ENCODE measurements at regions not wholly inside any gene's neighbourhood (a gene's known extent, or its start where the extent isn't known, plus 50 kb on each side); places are given as distances from the start of the nearest gene placed in this dataset.

DNA sequence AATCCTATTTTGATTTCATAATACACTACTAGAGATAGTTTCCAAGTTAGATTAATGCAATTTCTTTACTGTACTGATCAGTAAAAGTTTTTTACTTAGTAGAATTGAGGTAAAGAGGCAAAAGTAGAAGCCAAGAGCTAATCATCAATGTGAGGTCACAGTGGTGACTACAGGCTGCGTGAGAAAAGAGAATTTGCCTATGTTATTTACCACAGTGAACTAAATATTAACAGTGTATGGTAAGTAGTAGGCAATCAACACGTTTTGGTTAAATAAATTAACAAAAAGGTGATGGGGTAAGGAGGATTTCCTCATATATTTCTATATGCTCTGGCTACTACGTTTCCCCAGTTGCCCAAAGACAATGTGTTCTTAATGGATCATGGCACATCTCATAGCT lies 202.2 kb upstream of the CMC1 start:
- no TSS peak for BruUV-seq (replicated peaks)
- H3K4me1 ChIP-seq (ENCODE audit: control insufficient read depth in 1 of 2, insufficient read depth in 2 of 2, low read length in 2 of 2), result no peaks in the 10 kb centered on the region
- ChIA-PET CTCF (no interaction called here), POLR2A (no interaction called here), RAD21 (ENCODE audit: low non-redundant PET in 1 of 2, low total read pairs in 2 of 2, uncharacterized antibody in 2 of 2, unreplicated experiment in 2 of 2) (no interaction called here)
- H3K36me3 ChIP-seq (ENCODE audit: control insufficient read depth in 1 of 2, insufficient read depth in 2 of 2, low read length in 2 of 2), result no peaks in the 10 kb centered on the region
- H3K4me3 ChIP-seq (replicated peaks in 1 of 2; ENCODE audit: low read depth in 1 of 2, low read length in 2 of 2), result no peak overlapping the region
- no peak overlapping the region for H3K4me2 ChIP-seq (ENCODE audit: low read length)
- H2AFZ ChIP-seq (ENCODE audit: low read depth, low read length, poor library complexity, severe bottlenecking), result no peak overlapping the region
- no peaks in the 10 kb centered on the region for H3K79me2 ChIP-seq (ENCODE audit: insufficient read depth, low read length)
- no peak overlapping the region for H3K27ac ChIP-seq (ENCODE audit: low read depth, low read length)
- no peak overlapping the region for H3K9ac ChIP-seq (ENCODE audit: low read length)
- no peaks in the 10 kb centered on the region for H3K27me3 ChIP-seq (ENCODE audit: insufficient read depth, low read length)
- ATAC-seq, result no peak
- no peaks in the 10 kb centered on the region for H3K9me2 ChIP-seq (ENCODE audit: insufficient read depth)
- intact Hi-C loops (cut with micrococcal nuclease), result no loop called here
- no peaks in the 10 kb centered on the region for H4K20me1 ChIP-seq (ENCODE audit: insufficient read depth)
- DNase-seq (ENCODE audit: low read depth, low spot score), result no peak
- no peaks in the 10 kb centered on the region for H3K9me3 ChIP-seq (ENCODE audit: control insufficient read depth in 1 of 2, insufficient read depth in 1 of 2, low read depth in 1 of 2, low read length in 2 of 2)
- no peak for TF ChIP-seq ZNF274 (IDR thresholded peaks at IDR 0.05; ENCODE audit: low read depth, low read length)
- no peak for TF ChIP-seq SIN3A (IDR thresholded peaks at IDR 0.05; ENCODE audit: low read depth)
- no peak for TF ChIP-seq CEBPB (IDR thresholded peaks at IDR 0.05; ENCODE audit: low read depth)
- TF ChIP-seq ELF1 (IDR thresholded peaks at IDR 0.05; ENCODE audit: borderline replicate concordance, low read depth), result no peak
- no peak for TF ChIP-seq YY1 (IDR thresholded peaks at IDR 0.05; ENCODE audit: extremely low read depth, insufficient replicate concordance, low read depth, low read length)

DNA sequence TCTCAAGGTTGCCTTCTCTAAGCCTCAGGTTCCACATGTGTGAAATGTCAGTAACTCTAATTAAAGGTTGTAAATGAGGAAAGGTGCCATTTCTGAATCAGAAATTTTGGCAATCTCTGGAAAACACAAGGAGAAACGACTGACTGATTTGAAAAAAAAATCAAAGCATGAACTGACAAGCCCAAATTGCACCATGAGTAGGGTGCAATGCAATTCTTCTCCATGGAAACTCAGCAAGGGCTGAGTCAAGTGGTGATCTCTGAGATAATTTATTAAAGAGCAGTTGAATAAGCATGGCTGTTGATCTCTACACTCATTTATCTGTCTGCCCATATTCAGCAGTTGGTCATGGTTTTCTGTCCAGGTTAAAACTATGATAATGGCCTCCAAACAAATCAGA lies 201.6 kb upstream of the CMC1 start:
- H3K9ac ChIP-seq (ENCODE audit: low read length), result no peak overlapping the region
- H4K20me1 ChIP-seq (ENCODE audit: insufficient read depth), result no peaks in the 10 kb centered on the region
- DNase-seq (ENCODE audit: low read depth, low spot score) (no peak), ATAC-seq (no peak)
- no peak overlapping the region for H3K27ac ChIP-seq (ENCODE audit: low read depth, low read length)
- no peak overlapping the region for H3K4me3 ChIP-seq (replicated peaks in 1 of 2; ENCODE audit: low read depth in 1 of 2, low read length in 2 of 2)
- H3K9me2 ChIP-seq (ENCODE audit: insufficient read depth), result no peaks in the 10 kb centered on the region
- no peaks in the 10 kb centered on the region for H3K9me3 ChIP-seq (ENCODE audit: control insufficient read depth in 1 of 2, insufficient read depth in 1 of 2, low read depth in 1 of 2, low read length in 2 of 2)
- no peaks in the 10 kb centered on the region for H3K36me3 ChIP-seq (ENCODE audit: control insufficient read depth in 1 of 2, insufficient read depth in 2 of 2, low read length in 2 of 2)
- POLR2A ChIA-PET, result interaction anchor here (0.6 kb wide), 1 partner anchor 13 kb away, joined by 3 read pairs; no protein-coding TSS in a partner anchor
- intact Hi-C loops (cut with micrococcal nuclease), result no loop called here
- no TSS peak for BruUV-seq (replicated peaks)
- H3K4me2 ChIP-seq (ENCODE audit: low read length), result no peak overlapping the region
- RAD21 ChIA-PET (ENCODE audit: low non-redundant PET in 1 of 2, low total read pairs in 2 of 2, uncharacterized antibody in 2 of 2, unreplicated experiment in 2 of 2), result no interaction called here
- CTCF ChIA-PET, result no interaction called here
- TF ChIP-seq TCF7L2 (IDR thresholded peaks at IDR 0.05; ENCODE audit: borderline replicate concordance, extremely low read depth, insufficient read depth, insufficient read length), result no peak
- no peak for TF ChIP-seq CTCF (IDR thresholded peaks at IDR 0.05 in 2 of 3, conservative IDR thresholded peaks at IDR 0.05 in 1 of 3; ENCODE audit: borderline replicate concordance in 1 of 3, insufficient read depth in 1 of 3, low read depth in 2 of 3, low read length in 2 of 3)
- TF ChIP-seq ZNF274 (IDR thresholded peaks at IDR 0.05; ENCODE audit: low read depth, low read length), result no peak
- no peak for TF ChIP-seq SIN3A (IDR thresholded peaks at IDR 0.05; ENCODE audit: low read depth)
- TF ChIP-seq ZBTB33 (IDR thresholded peaks at IDR 0.05; ENCODE audit: extremely low read depth, insufficient replicate concordance, low read length), result no peak
- no peaks in the 10 kb centered on the region for H3K27me3 ChIP-seq (ENCODE audit: insufficient read depth, low read length)
- no peak overlapping the region for H2AFZ ChIP-seq (ENCODE audit: low read depth, low read length, poor library complexity, severe bottlenecking)
- no peaks in the 10 kb centered on the region for H3K79me2 ChIP-seq (ENCODE audit: insufficient read depth, low read length)
- no peaks in the 10 kb centered on the region for H3K4me1 ChIP-seq (ENCODE audit: control insufficient read depth in 1 of 2, insufficient read depth in 2 of 2, low read length in 2 of 2)
